ENCODE measurements at regions not wholly inside any gene's neighbourhood (a gene's known extent, or its start where the extent isn't known, plus 50 kb on each side); places are given as distances from the start of the nearest gene placed in this dataset.

DNA sequence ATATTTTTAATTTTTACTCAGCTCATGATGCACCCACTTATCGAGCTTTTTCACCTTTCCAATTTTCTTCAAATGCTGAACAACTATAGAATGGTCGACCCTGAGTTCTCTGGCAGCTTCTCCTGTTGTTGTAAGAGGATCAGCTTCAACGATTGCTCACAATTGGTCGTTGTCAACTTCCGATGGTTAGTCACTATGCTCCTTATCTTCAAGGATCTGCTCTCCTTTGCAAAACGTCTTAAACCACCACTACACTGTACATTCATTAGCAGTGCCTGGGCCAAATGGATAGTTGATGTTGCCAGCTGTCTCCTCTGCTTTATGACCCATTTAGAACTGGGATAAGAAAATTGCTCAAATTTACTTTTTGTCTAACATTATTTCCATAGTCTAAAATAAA, 385.9 kb upstream of the LYPLAL1 start:
- in situ Hi-C loops (cut with HindIII; ENCODE audit: low sequenced_read_pairs): no loop called here
- TF ChIP-seq, protein P1, sequence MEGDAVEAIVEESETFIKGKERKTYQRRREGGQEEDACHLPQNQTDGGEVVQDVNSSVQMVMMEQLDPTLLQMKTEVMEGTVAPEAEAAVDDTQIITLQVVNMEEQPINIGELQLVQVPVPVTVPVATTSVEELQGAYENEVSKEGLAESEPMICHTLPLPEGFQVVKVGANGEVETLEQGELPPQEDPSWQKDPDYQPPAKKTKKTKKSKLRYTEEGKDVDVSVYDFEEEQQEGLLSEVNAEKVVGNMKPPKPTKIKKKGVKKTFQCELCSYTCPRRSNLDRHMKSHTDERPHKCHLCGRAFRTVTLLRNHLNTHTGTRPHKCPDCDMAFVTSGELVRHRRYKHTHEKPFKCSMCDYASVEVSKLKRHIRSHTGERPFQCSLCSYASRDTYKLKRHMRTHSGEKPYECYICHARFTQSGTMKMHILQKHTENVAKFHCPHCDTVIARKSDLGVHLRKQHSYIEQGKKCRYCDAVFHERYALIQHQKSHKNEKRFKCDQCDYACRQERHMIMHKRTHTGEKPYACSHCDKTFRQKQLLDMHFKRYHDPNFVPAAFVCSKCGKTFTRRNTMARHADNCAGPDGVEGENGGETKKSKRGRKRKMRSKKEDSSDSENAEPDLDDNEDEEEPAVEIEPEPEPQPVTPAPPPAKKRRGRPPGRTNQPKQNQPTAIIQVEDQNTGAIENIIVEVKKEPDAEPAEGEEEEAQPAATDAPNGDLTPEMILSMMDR (IDR thresholded peaks at IDR 0.05; ENCODE audit: low read depth, low read length): no peak
- no peak overlapping the region for H3K4me3 ChIP-seq (ENCODE audit: low read depth, low read length)
- no peak for DNase-seq (ENCODE audit: low read depth, low spot score)

GRCh38 chr1:218796773-218797172, 376.9 kb upstream of the LYPLAL1 start:
- no peak for DNase-seq (ENCODE audit: low read depth, low spot score)
- in situ Hi-C loops (cut with HindIII; ENCODE audit: low sequenced_read_pairs): no loop called here
- TF ChIP-seq, protein P1 (IDR thresholded peaks at IDR 0.05; ENCODE audit: low read depth, low read length): no peak
- H3K4me3 ChIP-seq (ENCODE audit: low read depth, low read length): no peak overlapping the region

- H3K4me3 ChIP-seq (ENCODE audit: low read depth, low read length): no peak overlapping the region
- DNase-seq (ENCODE audit: low read depth, low spot score): no peak
- TF ChIP-seq, protein P1 (IDR thresholded peaks at IDR 0.05; ENCODE audit: low read depth, low read length): no peak
- in situ Hi-C loops (cut with HindIII; ENCODE audit: low sequenced_read_pairs): no loop called here
Measured at GRCh38 chr1:218802799-218803198, 370.9 kb upstream of the LYPLAL1 start.

GRCh38 chr1:218803351-218803997, 370.2 kb upstream of the LYPLAL1 start:
- no peak for DNase-seq (ENCODE audit: low read depth, low spot score)
- in situ Hi-C loops (cut with HindIII; ENCODE audit: low sequenced_read_pairs): no loop called here
- H3K4me3 ChIP-seq (ENCODE audit: low read depth, low read length): no peak overlapping the region
- TF ChIP-seq, protein P1 (IDR thresholded peaks at IDR 0.05; ENCODE audit: low read depth, low read length): no peak

- no peak overlapping the region for H3K4me3 ChIP-seq (ENCODE audit: low read depth, low read length)
- in situ Hi-C loops (cut with HindIII; ENCODE audit: low sequenced_read_pairs): no loop called here
- TF ChIP-seq, protein P1 (IDR thresholded peaks at IDR 0.05; ENCODE audit: low read depth, low read length): no peak
- DNase-seq (ENCODE audit: low read depth, low spot score): no peak
Measured at GRCh38 chr1:218804014-218804785, 369.5 kb upstream of the LYPLAL1 start.

GRCh38 chr1:218809061-218809460, 364.6 kb upstream of the LYPLAL1 start:
- no peak overlapping the region for H3K4me3 ChIP-seq (ENCODE audit: low read depth, low read length)
- no peak for DNase-seq (ENCODE audit: low read depth, low spot score)
- in situ Hi-C loops (cut with HindIII; ENCODE audit: low sequenced_read_pairs): no loop called here
- TF ChIP-seq, protein P1 (IDR thresholded peaks at IDR 0.05; ENCODE audit: low read depth, low read length): no peak

All from astrocyte of the spinal cord (primary cell).